GM12874 (cell line): ENCODE measurements at regions not wholly inside any gene's neighbourhood (a gene's known extent, or its start where the extent isn't known, plus 50 kb on each side); places are given as distances from the start of the nearest gene placed in this dataset.

Source experiments
- TF ChIP-seq, protein P1 (sequence below): IDR thresholded peaks from 2 replicates; pipeline ENCODE4 v1.5.1; 2011; ENCODE audit warnings: low read depth, mild to moderate bottlenecking, control low read depth, low read length, moderate library complexity; ENCODE audit not compliant: insufficient read depth

DNA sequence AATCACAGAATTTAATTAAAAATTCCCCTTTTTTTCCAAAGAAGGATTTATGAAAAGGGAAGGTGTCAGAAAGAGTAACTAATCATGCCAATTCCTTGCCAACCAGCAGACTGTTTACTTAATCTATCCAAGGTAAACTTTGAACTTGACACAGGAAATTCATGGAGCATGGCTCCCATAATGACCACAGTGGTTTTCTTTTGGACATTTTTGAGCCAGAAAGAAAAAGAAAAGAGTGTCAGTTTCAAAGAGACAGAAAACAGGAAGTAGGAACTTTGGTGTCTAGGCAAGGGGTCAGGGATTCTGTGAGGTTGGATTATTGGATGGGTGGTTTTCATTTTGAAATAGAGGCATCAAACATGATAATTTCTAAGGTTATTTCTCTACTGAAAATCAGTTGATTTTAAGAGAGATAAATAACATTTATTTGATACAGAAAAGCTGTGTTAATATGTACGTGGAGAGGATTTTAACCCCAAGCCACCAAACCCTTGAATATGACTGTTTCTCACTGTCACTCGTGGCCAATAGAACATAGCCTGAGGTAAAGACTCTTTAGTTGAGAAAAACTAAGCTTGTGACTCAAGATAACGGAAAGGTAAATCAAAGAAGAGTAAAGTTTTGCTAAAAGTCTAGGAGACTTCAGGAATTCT is 196.1 kb downstream of the TTC6 start:
- TF ChIP-seq, protein P1, sequence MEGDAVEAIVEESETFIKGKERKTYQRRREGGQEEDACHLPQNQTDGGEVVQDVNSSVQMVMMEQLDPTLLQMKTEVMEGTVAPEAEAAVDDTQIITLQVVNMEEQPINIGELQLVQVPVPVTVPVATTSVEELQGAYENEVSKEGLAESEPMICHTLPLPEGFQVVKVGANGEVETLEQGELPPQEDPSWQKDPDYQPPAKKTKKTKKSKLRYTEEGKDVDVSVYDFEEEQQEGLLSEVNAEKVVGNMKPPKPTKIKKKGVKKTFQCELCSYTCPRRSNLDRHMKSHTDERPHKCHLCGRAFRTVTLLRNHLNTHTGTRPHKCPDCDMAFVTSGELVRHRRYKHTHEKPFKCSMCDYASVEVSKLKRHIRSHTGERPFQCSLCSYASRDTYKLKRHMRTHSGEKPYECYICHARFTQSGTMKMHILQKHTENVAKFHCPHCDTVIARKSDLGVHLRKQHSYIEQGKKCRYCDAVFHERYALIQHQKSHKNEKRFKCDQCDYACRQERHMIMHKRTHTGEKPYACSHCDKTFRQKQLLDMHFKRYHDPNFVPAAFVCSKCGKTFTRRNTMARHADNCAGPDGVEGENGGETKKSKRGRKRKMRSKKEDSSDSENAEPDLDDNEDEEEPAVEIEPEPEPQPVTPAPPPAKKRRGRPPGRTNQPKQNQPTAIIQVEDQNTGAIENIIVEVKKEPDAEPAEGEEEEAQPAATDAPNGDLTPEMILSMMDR = no peak

DNA sequence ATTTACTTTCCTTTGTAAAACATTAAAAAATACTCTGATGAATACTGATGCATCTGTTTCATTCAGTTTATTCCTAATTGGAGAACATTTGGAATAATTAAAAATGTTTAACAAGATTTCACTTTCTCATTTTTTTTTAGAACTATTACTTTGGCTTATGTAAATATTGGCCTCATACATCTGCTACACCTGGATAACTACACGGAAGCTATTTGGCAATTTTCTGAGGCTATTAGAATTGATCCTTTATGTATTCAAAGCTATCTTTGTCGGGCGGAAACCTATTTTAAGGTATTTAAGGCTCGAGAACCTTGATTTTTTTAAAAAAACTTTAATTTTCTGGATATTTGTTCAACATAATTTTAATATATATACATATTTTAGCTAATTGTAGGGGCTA is 196.7 kb downstream of the TTC6 start:
- TF ChIP-seq, protein P1 = no peak

DNA sequence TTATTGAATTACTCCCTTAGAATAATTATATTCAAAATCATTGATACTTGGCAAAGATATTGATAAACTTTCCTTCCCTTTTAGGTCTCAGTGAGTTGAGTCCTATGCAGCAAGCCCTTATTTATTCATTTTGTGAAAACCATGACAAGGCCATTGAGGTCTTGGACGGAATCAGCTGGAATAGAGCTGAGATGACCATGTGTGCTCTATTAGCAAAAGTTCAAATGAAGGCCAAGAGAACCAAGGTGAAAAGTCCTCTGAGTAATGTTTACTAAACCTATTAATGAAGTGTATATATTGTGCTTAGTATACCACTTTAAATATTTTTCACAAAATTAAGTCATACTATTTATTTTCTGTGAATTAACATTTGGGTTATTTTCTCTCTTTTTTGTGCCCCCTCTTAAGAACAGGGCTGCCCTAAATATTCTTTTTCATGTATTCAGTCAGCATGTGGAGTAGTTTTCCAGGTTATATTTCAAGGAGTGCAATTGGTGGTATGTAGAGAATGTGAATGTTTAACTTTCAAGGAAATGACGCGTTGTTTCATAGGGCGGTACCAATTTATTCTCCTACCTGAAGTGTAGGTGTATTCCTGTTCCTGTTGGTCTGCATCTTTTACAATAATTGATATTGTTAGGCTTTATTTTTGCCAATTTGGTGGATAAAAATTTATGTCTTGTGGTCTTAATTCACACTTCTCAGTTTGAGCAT is 201.4 kb downstream of the TTC6 start:
- TF ChIP-seq, protein P1 = no peak

DNA sequence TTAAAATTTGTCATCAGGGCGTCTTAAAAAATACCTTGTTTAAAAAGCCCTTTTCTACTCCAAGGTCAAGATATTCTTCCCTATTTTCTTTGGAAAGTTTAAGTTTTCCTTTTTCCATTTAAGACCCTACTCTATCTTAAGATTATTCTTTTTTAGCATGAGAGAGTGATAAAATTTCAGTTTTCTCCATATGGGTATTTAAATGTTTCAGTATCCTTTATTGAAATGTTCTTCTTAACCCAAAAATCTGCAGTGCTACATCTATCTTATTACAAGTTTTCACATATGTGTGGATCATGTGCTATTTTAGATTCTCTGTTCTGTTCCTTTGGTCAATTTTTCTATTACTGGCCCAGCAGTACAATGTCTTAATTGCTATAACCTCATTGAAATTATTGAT is 202.2 kb downstream of the TTC6 start:
- TF ChIP-seq, protein P1 = no peak

DNA sequence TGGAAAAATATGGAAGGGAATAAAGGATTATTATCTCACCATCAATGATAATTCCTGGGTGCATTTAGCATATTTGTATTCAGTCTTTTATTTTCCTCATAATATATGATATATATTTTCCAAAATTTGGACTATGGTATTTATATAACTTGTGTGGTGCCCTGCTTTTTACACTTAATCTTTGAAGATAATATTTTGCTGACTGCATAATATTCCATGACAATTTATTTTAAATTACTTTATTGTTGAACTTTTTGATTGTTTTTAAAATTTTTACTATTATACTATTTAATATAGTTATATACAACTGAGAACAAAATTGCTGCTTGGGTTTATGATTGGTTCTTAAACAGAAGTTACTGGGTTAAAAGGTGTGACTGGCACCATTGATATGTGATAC is 212.3 kb downstream of the TTC6 start:
- TF ChIP-seq, protein P1 = no peak

DNA sequence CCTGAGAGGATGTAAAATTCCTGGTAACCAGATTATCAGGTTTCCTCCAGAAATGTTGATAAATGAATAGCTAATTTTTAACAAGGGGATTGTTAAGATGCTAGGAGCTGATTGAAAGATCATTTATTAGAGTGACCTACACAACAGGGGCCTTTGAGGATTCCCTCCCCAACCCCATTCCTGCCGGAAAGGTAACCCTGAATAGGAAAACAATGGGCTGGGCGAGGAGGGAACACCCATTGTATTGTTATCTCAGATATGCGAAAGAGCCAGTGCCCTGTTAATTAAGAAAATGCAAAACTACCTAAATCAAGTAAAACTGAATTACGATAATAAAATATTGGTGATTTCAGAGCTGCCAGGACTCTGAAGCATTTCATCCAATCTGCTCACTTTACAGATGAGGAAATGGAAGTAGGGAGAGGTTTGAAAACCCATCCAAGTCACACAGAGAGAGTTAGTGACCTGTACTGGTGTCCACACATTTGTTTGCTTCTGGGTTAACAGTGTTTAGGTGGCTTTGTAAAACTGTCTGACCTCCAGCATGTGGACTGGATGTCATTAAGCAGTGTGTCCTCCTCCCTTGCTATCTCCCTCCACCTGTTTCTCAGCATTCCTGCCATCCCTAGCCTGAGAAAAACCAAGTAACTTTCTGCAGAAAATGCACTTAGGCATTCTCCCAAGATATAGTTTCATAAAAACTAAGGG is 214.8 kb downstream of the TTC6 start:
- TF ChIP-seq, protein P1 = no peak

DNA sequence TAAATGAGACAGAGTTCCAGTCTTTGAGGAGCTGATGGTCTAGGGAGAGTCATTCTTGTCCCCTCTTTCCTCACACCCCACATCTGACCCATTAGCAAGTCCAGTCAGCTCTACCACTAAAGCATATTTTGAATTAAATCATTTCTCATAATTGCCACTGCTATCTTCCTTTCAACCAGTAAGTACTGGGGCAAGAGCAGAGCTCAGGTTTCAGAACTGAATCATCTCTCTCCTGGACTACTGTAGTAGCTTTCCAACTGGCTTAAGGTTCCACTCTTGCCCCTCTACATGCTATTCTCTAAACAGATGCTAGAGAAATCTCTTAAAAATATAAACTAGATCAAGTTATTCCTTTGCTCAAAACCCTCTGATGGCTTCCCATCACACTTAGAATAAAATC is 218.3 kb downstream of the TTC6 start:
- TF ChIP-seq, protein P1 = no peak
